A172 (cell line): ENCODE measurements at regions not wholly inside any gene's neighbourhood (a gene's known extent, or its start where the extent isn't known, plus 50 kb on each side); places are given as distances from the start of the nearest gene placed in this dataset.
"Not testable (repeated sequence)": the region's sequence is repeated elsewhere in the genome, so short reads cannot be mapped to it uniquely, and the experiment has no call there.

Experiments
- DNase-seq: peaks from one replicate; pipeline ENCODE4 v3.0.0-alpha.2; 2015; ENCODE audit warnings: low spot score

DNA sequence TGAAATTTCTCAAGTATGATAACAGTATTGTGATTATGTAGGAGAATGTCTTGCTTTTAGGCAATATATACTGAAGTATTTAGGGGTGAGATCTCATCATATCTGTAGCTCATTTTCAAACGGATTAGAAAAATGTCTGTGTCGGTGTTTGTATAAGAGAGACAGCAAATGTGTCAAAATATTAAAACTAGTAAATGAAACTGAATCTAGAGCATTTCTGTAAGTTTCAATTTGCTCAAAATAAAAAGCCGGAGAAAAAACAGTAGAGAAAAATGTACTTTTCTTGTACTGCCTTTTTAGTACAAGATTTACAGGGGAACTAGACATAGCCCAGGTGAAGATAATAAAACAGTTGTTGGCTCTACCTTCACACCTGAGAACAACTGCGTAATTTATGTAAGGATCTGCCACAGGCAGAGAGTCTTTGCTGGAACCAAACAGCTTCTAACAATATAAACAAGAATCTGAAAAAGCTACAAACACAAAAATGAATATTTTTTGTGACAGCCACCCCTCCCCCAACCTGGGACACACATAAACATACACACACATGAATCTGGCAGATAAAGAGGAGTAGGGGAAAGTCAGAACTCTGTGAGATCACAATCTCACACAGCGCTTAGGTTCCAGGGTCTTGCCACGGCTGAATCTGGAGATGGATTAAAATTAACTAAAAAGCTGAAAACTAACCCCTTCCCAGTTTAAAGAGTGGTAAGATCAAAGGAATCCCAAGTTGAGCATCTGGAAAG, 153.3 kb downstream of the AVL9 start:
- DNase-seq, result no peak

DNA sequence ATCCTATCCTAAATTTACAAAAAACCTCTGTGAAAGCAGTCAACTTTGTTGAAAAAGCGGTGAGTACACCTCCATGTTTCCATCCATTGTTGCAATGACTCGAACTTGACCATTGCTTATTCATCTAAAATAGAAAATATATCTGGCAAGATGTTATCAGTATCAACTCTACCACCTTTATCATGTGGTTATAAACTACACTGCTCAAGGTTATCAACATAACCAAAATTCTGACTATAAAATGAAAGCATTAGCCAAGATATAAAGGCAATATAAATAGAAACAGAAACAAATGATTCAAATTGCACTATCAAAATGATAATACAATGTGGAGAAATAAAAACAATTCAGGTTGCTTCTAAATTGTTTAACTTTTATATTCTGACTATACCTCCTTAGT, 150.0 kb downstream of the AVL9 start:
- not testable (repeated sequence) for DNase-seq

GRCh38 chr7:32643194-32643593, 147.9 kb downstream of the AVL9 start:
- no peak for DNase-seq

GRCh38 chr7:32639122-32639521, 143.8 kb downstream of the AVL9 start:
- no peak for DNase-seq

DNA sequence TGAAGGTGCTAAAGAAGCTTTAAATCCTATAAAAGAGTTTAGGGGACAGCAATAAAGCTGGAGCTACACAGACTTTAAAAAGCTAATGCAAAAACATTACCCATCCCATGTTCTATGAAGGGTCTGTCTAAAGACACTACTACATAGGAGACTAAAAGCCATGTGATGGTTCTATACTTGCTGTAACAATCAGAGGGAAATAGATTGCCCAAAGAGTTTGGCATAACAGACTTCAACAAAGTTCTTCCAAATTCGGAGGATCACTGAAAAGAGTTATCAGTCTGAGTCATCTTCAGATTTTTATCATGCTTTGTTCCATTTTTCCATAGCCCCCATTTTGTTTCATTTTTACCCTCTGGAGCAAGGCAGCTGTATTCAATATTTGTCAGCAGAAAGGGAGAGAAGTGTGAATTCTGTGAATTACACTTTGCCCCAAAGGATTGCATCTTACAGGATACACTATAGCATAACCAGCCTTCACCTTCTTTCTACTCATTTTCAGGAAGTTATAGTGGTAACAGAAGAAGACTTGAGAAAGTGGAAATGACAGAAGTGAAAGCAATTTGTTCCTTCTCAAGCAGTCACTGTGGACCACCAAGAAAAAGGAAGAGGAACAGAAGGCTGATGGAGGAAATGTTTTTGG, 143.3 kb downstream of the AVL9 start:
- DNase-seq, result not testable (repeated sequence)
